Pancreas (tissue), 10 donors: ENCODE measurements at regions not wholly inside any gene's neighbourhood (a gene's known extent, or its start where the extent isn't known, plus 50 kb on each side); places are given as distances from the start of the nearest gene placed in this dataset.

Experiments
- ATAC-seq, 4 donors: fragments of 200-7000 bp; cut with Tn5 transposase; one replicate each; pipeline versions ENCODE4 v1.8.0 to v1.9.1; 2020; ENCODE audit warnings: mild to moderate bottlenecking in 4 of 4, moderate library complexity in 4 of 4
- DNase-seq, 6 donors: peaks; one replicate each; pipeline ENCODE4 v3.0.0-alpha.2; 2020
- FAIRE-seq: peaks from 2 replicates; lab custom pipeline; 2012; peaks lifted over from hg19 to GRCh38; lab: Jason Lieb, UNC
- H3K27ac ChIP-seq, 4 donors: fragments of 200-600 bp; sonication (generic); 1 replicate in 3 of 4; 2 replicates in 1 of 4; pipeline versions ENCODE4 v1.5.0 to v1.8.0; 2020
- H3K27me3 ChIP-seq, 4 donors: fragments of 200-600 bp; one replicate each; pipeline ENCODE4 v1.8.0; 2021
- H3K36me3 ChIP-seq, 3 donors: fragments of 200-600 bp; sonication (generic) in 1 of 3; one replicate each; pipeline versions ENCODE4 v1.5.0 to v1.8.0; 2020 to 2021
- H3K4me1 ChIP-seq, 3 donors: fragments of 200-600 bp; one replicate each; pipeline ENCODE4 v1.8.0; 2021
- H3K4me3 ChIP-seq, 4 donors: fragments of 200-600 bp; sonication (generic) in 2 of 4; one replicate each; pipeline versions ENCODE4 v1.5.0 to v1.8.0; 2020 to 2021
- H3K9me3 ChIP-seq, 4 donors: fragments of 200-600 bp; one replicate each; pipeline ENCODE4 v1.8.0; 2021
- CTCF ChIP-seq, 4 donors: fragments of 200-600 bp; sonication (generic) in 3 of 4; IDR thresholded peaks; one replicate each; pipeline versions ENCODE4 v1.5.0 to v1.8.0; 2021; ENCODE audit warnings: antibody characterized with exemption in 4 of 4
- WGBS, 2 donors: extraction: QIAGEN DNeasy Blood & Tissue Kit; methylation state at CpG; one replicate each; pipeline ENCODE4 v1.1.7; 2013; 5-methylcytosine and 5-hydroxymethylcytosine counted together
- intact Hi-C, 3 donors: fragments of 100-400 bp; cut with DNase I; formaldehyde crosslinking; loops; one replicate each; pipeline versions ENCODE4 v1.11.1 to v1.14.2; 2022
- donor health status: healthy with polysubstance abuse.
- donor health status: DM: no; HTN: no; CAD: no; lungs with moderate emphysema.
- donor health status: DM: no; HTN: no; CAD: no.
- donor health status: control.
- donor health status: control.
- donor health status: Bipolar disorder and iron deficiency.
- donor health status: DM: yes; HTN: yes; CAD: no.
- donor health status: DM: no; HTN: no; CAD: no.
- donor health status: DM: no; HTN: no; CAD: no.
- donor health status: DM: yes; HTN: yes; CAD: no.

- no peak overlapping the region for H3K4me3 ChIP-seq
- no peaks in the 10 kb centered on the region for H3K27me3 ChIP-seq
- no peak for ATAC-seq
- no peaks in the 10 kb centered on the region for H3K9me3 ChIP-seq
- 92 to 96% methylated on average over 2 of the region's 2 CpGs for WGBS, 2 donors
- H3K4me1 ChIP-seq: peaks cover 0 to 9% (median 0%) of the 10 kb centered on the region in 3 donors
- H3K36me3 ChIP-seq: no peaks in the 10 kb centered on the region
- no peak overlapping the region for H3K27ac ChIP-seq
- intact Hi-C loops: no loop called here
- no peak for TF ChIP-seq CTCF (IDR thresholded peaks at IDR 0.05)
- DNase-seq: no peak
- FAIRE-seq: no peak
Measured at GRCh38 chr9:15073620-15074019, 163.4 kb upstream of the FREM1 start.

DNA sequence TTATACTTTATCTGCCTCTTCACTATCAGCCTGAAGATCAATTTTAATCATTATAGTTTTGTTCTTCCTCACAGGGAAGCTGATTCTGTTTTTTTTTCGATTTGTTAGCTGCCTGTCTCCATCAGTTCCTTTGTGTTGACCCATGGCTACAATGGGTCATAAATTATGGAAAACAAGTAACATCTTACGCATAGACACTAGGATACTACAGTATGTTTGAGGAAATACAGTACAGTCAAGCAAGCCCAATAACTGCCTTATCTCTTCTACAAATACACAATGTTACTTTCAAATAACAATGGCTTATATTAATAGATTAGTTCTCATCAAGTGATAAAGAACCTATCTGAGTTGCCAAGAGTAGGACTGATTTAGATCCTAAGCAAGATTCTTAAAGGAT is 160.5 kb upstream of the FREM1 start:
- no peaks in the 10 kb centered on the region for H3K36me3 ChIP-seq
- no peak overlapping the region for H3K4me3 ChIP-seq
- no peaks in the 10 kb centered on the region for H3K4me1 ChIP-seq
- WGBS, 2 donors: 83 to 88% methylated on average over 2 of the region's 2 CpGs
- FAIRE-seq: no peak
- H3K27ac ChIP-seq: no peak overlapping the region
- ATAC-seq: no peak
- no peaks in the 10 kb centered on the region for H3K27me3 ChIP-seq
- H3K9me3 ChIP-seq: no peaks in the 10 kb centered on the region
- TF ChIP-seq CTCF (IDR thresholded peaks at IDR 0.05): no peak
- intact Hi-C loops: no loop called here
- no peak for DNase-seq

DNA sequence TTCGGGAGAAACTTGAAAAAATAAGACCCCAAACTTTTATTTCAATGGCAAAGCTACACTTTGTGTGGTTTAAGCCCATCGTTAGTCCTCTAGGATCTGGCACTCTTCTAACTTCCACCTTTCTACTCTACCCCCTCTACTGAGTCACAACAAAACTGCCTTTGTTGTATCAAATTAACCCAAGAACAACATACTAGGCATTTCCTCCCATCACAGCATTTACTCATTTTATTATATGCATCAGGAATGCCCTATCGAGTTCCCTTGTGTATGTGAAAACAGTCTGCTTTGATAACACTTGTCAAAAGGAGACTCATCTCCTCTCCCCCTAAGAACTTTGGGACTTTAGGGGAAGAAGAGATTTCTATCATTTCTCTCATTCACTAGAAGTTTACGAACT is 158.9 kb upstream of the FREM1 start:
- no peaks in the 10 kb centered on the region for H3K27me3 ChIP-seq
- H3K9me3 ChIP-seq: no peaks in the 10 kb centered on the region
- DNase-seq: no peak
- no peaks in the 10 kb centered on the region for H3K4me1 ChIP-seq
- FAIRE-seq: no peak
- no peaks in the 10 kb centered on the region for H3K36me3 ChIP-seq
- 84 to 87% methylated on average over 4 of the region's 4 CpGs for WGBS, 2 donors
- intact Hi-C loops: no loop called here
- no peak for ATAC-seq
- no peak overlapping the region for H3K27ac ChIP-seq
- TF ChIP-seq CTCF (IDR thresholded peaks at IDR 0.05): no peak
- no peak overlapping the region for H3K4me3 ChIP-seq

GRCh38 chr9:15068261-15068660 is 158.0 kb upstream of the FREM1 start:
- intact Hi-C loops: no loop called here
- ATAC-seq: no peak
- FAIRE-seq: no peak
- Histone ChIP-seq H3K27me3 (no peaks in the 10 kb centered on the region), H3K36me3 (no peaks in the 10 kb centered on the region), H3K4me3 (no peak overlapping the region), H3K4me1 (no peaks in the 10 kb centered on the region), H3K9me3 (no peaks in the 10 kb centered on the region), H3K27ac (no peak overlapping the region)
- no peak for DNase-seq
- no peak for TF ChIP-seq CTCF (IDR thresholded peaks at IDR 0.05)
- 60 to 65% methylated on average over 4 of the region's 4 CpGs for WGBS, 2 donors

GRCh38 chr9:15059003-15059402 is 148.8 kb upstream of the FREM1 start:
- Histone ChIP-seq H3K36me3 (no peaks in the 10 kb centered on the region), H3K4me3 (no peak overlapping the region), H3K4me1 (no peaks in the 10 kb centered on the region), H3K9me3 (no peaks in the 10 kb centered on the region), H3K27ac (no peak overlapping the region), H3K27me3 (no peaks in the 10 kb centered on the region)
- WGBS, 2 donors: 96 to 100% methylated on average over 1 of the region's 1 CpG
- intact Hi-C loops: no loop called here
- no peak for DNase-seq
- FAIRE-seq: no peak
- TF ChIP-seq CTCF (IDR thresholded peaks at IDR 0.05): no peak
- no peak for ATAC-seq
